ENCODE measurements at regions not wholly inside any gene's neighbourhood (a gene's known extent, or its start where the extent isn't known, plus 50 kb on each side); places are given as distances from the start of the nearest gene placed in this dataset.

- Mint-ChIP-seq H3K9me3 (no peaks in the 10 kb centered on the region), H3K27ac (no peak overlapping the region)
- ATAC-seq: no peak
Observed at GRCh38 chr9:135321580-135321979, 158.0 kb upstream of the PPP1R26 start.

GRCh38 chr9:135324329-135324728 is 155.3 kb upstream of the PPP1R26 start:
- H3K27ac Mint-ChIP-seq: no peak overlapping the region
- H3K9me3 Mint-ChIP-seq: no peaks in the 10 kb centered on the region
- DNase-seq (ENCODE audit: low spot score in 2 of 2) (no peak), ATAC-seq (no peak)
- H3K36me3 Mint-ChIP-seq: no peaks in the 10 kb centered on the region

More at GRCh38 chr9:135321580-135321979, 158.0 kb upstream of the PPP1R26 start:
- no peaks in the 10 kb centered on the region for H3K36me3 Mint-ChIP-seq
- no peak for DNase-seq (ENCODE audit: low spot score in 2 of 2)

- Mint-ChIP-seq H3K36me3 (no peaks in the 10 kb centered on the region), H3K27ac (no peak overlapping the region), H3K9me3 (no peaks in the 10 kb centered on the region)
- no peak for DNase-seq (ENCODE audit: low spot score in 2 of 2)
- no peak for ATAC-seq
Observed at GRCh38 chr9:135326141-135326540, 153.4 kb upstream of the PPP1R26 start.

- no peak overlapping the region for H3K27ac Mint-ChIP-seq
- DNase-seq (ENCODE audit: low spot score in 2 of 2) (no peak), ATAC-seq (no peak)
- H3K9me3 Mint-ChIP-seq: no peaks in the 10 kb centered on the region
- no peaks in the 10 kb centered on the region for H3K36me3 Mint-ChIP-seq
Observed at GRCh38 chr9:135326633-135327152, 152.9 kb upstream of the PPP1R26 start.

GRCh38 chr9:135328485-135329417 is 150.8 kb upstream of the PPP1R26 start:
- H3K9me3 Mint-ChIP-seq: no peaks in the 10 kb centered on the region
- no peaks in the 10 kb centered on the region for H3K36me3 Mint-ChIP-seq
- H3K27ac Mint-ChIP-seq: no peak overlapping the region
- ATAC-seq (no peak), DNase-seq (ENCODE audit: low spot score in 2 of 2) (peak in 1 of 2 donors; percentile 14)

- Mint-ChIP-seq H3K36me3 (no peaks in the 10 kb centered on the region), H3K9me3 (no peaks in the 10 kb centered on the region), H3K27ac (no peak overlapping the region)
- peak in 1 of 2 donors; percentile 23 for DNase-seq (ENCODE audit: low spot score in 2 of 2)
- ATAC-seq: no peak
Observed at GRCh38 chr9:135329571-135330306, 149.8 kb upstream of the PPP1R26 start.

- Mint-ChIP-seq H3K9me3 (no peaks in the 10 kb centered on the region), H3K27ac (no peak overlapping the region), H3K36me3 (no peaks in the 10 kb centered on the region)
Observed at GRCh38 chr9:135330307-135330631, 149.3 kb upstream of the PPP1R26 start.

GRCh38 chr9:135330685-135331590 is 148.6 kb upstream of the PPP1R26 start:
- Mint-ChIP-seq H3K9me3 (no peaks in the 10 kb centered on the region), H3K36me3 (no peaks in the 10 kb centered on the region), H3K27ac (no peak overlapping the region)
- ATAC-seq (no peak), DNase-seq (ENCODE audit: low spot score in 2 of 2) (peak in 1 of 2 donors; percentile 23)

More at GRCh38 chr9:135330307-135330631, 149.3 kb upstream of the PPP1R26 start:
- peak in 1 of 2 donors; percentile 42 for DNase-seq (ENCODE audit: low spot score in 2 of 2)
- ATAC-seq: no peak

- DNase-seq (ENCODE audit: low spot score in 2 of 2) (peak in 1 of 2 donors; percentile 3), ATAC-seq (no peak)
- no peak overlapping the region for H3K27ac Mint-ChIP-seq
- no peaks in the 10 kb centered on the region for H3K9me3 Mint-ChIP-seq
- H3K36me3 Mint-ChIP-seq: no peaks in the 10 kb centered on the region
Observed at GRCh38 chr9:135332516-135332915, 147.1 kb upstream of the PPP1R26 start.

GRCh38 chr9:135332979-135333748 is 146.4 kb upstream of the PPP1R26 start:
- ATAC-seq (no peak), DNase-seq (ENCODE audit: low spot score in 2 of 2) (peak in 1 of 2 donors; percentile 28)
- Mint-ChIP-seq H3K36me3 (no peaks in the 10 kb centered on the region), H3K9me3 (no peaks in the 10 kb centered on the region), H3K27ac (no peak overlapping the region)

GRCh38 chr9:135334953-135335460 is 144.6 kb upstream of the PPP1R26 start:
- Mint-ChIP-seq H3K9me3 (no peaks in the 10 kb centered on the region), H3K36me3 (no peaks in the 10 kb centered on the region), H3K27ac (no peak overlapping the region)
- DNase-seq (ENCODE audit: low spot score in 2 of 2): peak in 1 of 2 donors; percentile 42
- ATAC-seq: no peak

GRCh38 chr9:135335691-135336181 is 143.8 kb upstream of the PPP1R26 start:
- ATAC-seq (no peak), DNase-seq (ENCODE audit: low spot score in 2 of 2) (peak in 1 of 2 donors; percentile 25)
- no peak overlapping the region for H3K27ac Mint-ChIP-seq
- no peaks in the 10 kb centered on the region for H3K36me3 Mint-ChIP-seq
- no peaks in the 10 kb centered on the region for H3K9me3 Mint-ChIP-seq

GRCh38 chr9:135336722-135337527 is 142.7 kb upstream of the PPP1R26 start:
- ATAC-seq: no peak
- no peaks in the 10 kb centered on the region for H3K9me3 Mint-ChIP-seq
- no peaks in the 10 kb centered on the region for H3K36me3 Mint-ChIP-seq
- DNase-seq (ENCODE audit: low spot score in 2 of 2): peak in 1 of 2 donors; percentile 2
- H3K27ac Mint-ChIP-seq: no peak overlapping the region

- no peak for ATAC-seq
- peak in 1 of 2 donors; percentile 18 for DNase-seq (ENCODE audit: low spot score in 2 of 2)
- H3K36me3 Mint-ChIP-seq: no peaks in the 10 kb centered on the region
- H3K27ac Mint-ChIP-seq: no peak overlapping the region
- H3K9me3 Mint-ChIP-seq: no peaks in the 10 kb centered on the region
Observed at GRCh38 chr9:135338546-135338945, 141.0 kb upstream of the PPP1R26 start.
